PC-3 (cell line): ENCODE measurements at regions not wholly inside any gene's neighbourhood (a gene's known extent, or its start where the extent isn't known, plus 50 kb on each side); places are given as distances from the start of the nearest gene placed in this dataset.

Experiments
- ATAC-seq: fragments of 200-7000 bp; cut with Tn5 transposase; 2 replicates; pipeline ENCODE4 v1.9.1; 2020; ENCODE audit warnings: mild to moderate bottlenecking, moderate library complexity
- BruUV-seq: library from RNA; stranded (reverse); fragments of 400-500 nt; replicated peaks from 2 replicates; lab custom pipeline; 2021; lab: Mats Ljungman, UMichigan
- CTCF ChIA-PET: fragments of 300-600 bp; sonication (Branson Sonifier 250); formaldehyde crosslinking; loops from one replicate; lab custom pipeline; 2022; ENCODE audit warnings: antibody characterized with exemption; lab: Charles Lee
- POLR2A ChIA-PET: fragments of 300-600 bp; sonication (Branson Sonifier 250); formaldehyde crosslinking; loops from one replicate; lab custom pipeline; 2022; ENCODE audit warnings: antibody characterized with exemption; ENCODE audit not compliant: unreplicated experiment; lab: Charles Lee
- DNase-seq: peaks from one replicate; pipeline ENCODE4 v3.0.0-alpha.2; 2015
- H2AFZ ChIP-seq: fragments of 300-600 bp; sonication (generic); 2 replicates; pipeline ENCODE4 v1.6.0; 2016; ENCODE audit warnings: antibody characterized with exemption, low read length
- H3F3A ChIP-seq: fragments of 300-600 bp; sonication (generic); one replicate; pipeline ENCODE4 v1.6.0; 2017; ENCODE audit warnings: antibody characterized with exemption, low read length, control low read depth, mild to moderate bottlenecking; ENCODE audit not compliant: unreplicated experiment
- H3K27ac ChIP-seq: fragments of 300-600 bp; sonication (generic); 2 replicates; pipeline ENCODE4 v1.5.1; 2016; ENCODE audit warnings: mild to moderate bottlenecking, low read length
- H3K27me3 ChIP-seq: fragments of 300-600 bp; sonication (generic); 2 replicates; pipeline ENCODE4 v1.6.1; 2016; ENCODE audit warnings: low read length, mixed read lengths
- H3K36me3 ChIP-seq: fragments of 300-600 bp; sonication (generic); 2 replicates; pipeline ENCODE4 v1.6.1; 2016; ENCODE audit warnings: low read depth, mixed run types, low read length, mixed read lengths
- H3K4me1 ChIP-seq: fragments of 300-600 bp; sonication (generic); 2 replicates; pipeline ENCODE4 v1.5.1; 2016; ENCODE audit warnings: low read length; ENCODE audit not compliant: insufficient read depth
- H3K4me2 ChIP-seq: fragments of 300-600 bp; sonication (generic); 2 replicates; pipeline ENCODE4 v1.6.0; 2016; ENCODE audit warnings: low read length
- H3K4me3 ChIP-seq: fragments of 300-600 bp; sonication (generic); 2 replicates; pipeline ENCODE4 v1.5.1; 2016; ENCODE audit warnings: mild to moderate bottlenecking, low read length, mixed read lengths
- H3K79me2 ChIP-seq: fragments of 300-600 bp; sonication (generic); 2 replicates; pipeline ENCODE4 v1.6.1; 2017; ENCODE audit warnings: low read length, mixed read lengths
- H3K9ac ChIP-seq: fragments of 300-600 bp; sonication (generic); 2 replicates; pipeline ENCODE4 v1.6.0; 2016; ENCODE audit warnings: mild to moderate bottlenecking, low read length
- H3K9me2 ChIP-seq: fragments of 300-600 bp; sonication (generic); replicated peaks from 2 replicates; pipeline ENCODE4 v1.6.1; 2016; ENCODE audit warnings: mixed run types, low read length, mixed read lengths
- H3K9me3 ChIP-seq: fragments of 300-600 bp; sonication (generic); 2 replicates; pipeline ENCODE4 v1.6.1; 2016; ENCODE audit warnings: low read length, mixed read lengths
- H4K20me1 ChIP-seq: fragments of 300-600 bp; sonication (generic); 2 replicates; pipeline ENCODE4 v1.6.1; 2016; ENCODE audit warnings: low read length, mixed read lengths
- CTCF ChIP-seq: fragments of 300-600 bp; sonication (generic); conservative IDR thresholded peaks from 2 replicates; pipeline ENCODE4 v1.5.1; 2017; ENCODE audit warnings: antibody characterized with exemption, low read depth, mild to moderate bottlenecking, low read length
- EZH2 ChIP-seq: fragments of 300-600 bp; sonication (generic); IDR thresholded peaks from one replicate; pipeline ENCODE4 v1.6.1; 2017; ENCODE audit warnings: antibody characterized with exemption, mild to moderate bottlenecking, low read length; ENCODE audit not compliant: unreplicated experiment
- EZH2phosphoT487 ChIP-seq: fragments of 300-600 bp; sonication (generic); IDR thresholded peaks from 2 replicates; pipeline ENCODE4 v1.6.1; 2018; ENCODE audit warnings: mild to moderate bottlenecking, antibody characterized with exemption, low read length, borderline replicate concordance
- intact Hi-C: fragments of 100-400 bp; cut with micrococcal nuclease; formaldehyde crosslinking; loops from 2 replicates; pipeline ENCODE4 v1.9.0; 2023

GRCh38 chr2:242011516-242011915 lies 142.0 kb downstream of the RTP5 start:
- Histone ChIP-seq H3K9me3 (no peaks in the 10 kb centered on the region), H3K36me3 (no peaks in the 10 kb centered on the region), H3K4me1 (no peaks in the 10 kb centered on the region), H3F3A (no peaks in the 10 kb centered on the region), H2AFZ (no peak overlapping the region), H3K79me2 (no peaks in the 10 kb centered on the region), H4K20me1 (no peaks in the 10 kb centered on the region), H3K4me2 (no peak overlapping the region), H3K4me3 (no peak overlapping the region), H3K27ac (no peak overlapping the region), H3K27me3 (peaks cover 38% of the 10 kb centered on the region), H3K9me2 (no peaks in the 10 kb centered on the region), H3K9ac (no peak overlapping the region)
- TF ChIP-seq CTCF (no peak), EZH2 (no peak), EZH2phosphoT487 (no peak)
- CTCF ChIA-PET: no interaction called here
- intact Hi-C loops: no loop called here
- DNase-seq (no peak), ATAC-seq (no peak)
- POLR2A ChIA-PET: no interaction called here
- no TSS peak for BruUV-seq

- no peaks in the 10 kb centered on the region for H3K36me3 ChIP-seq
- H3K4me1 ChIP-seq: no peaks in the 10 kb centered on the region
- H3K9me3 ChIP-seq: no peaks in the 10 kb centered on the region
- DNase-seq (no peak), ATAC-seq (no peak)
- H3K9me2 ChIP-seq: no peaks in the 10 kb centered on the region
- H3K4me2 ChIP-seq: no peak overlapping the region
- no TSS peak for BruUV-seq
- intact Hi-C loops: no loop called here
- CTCF ChIA-PET: no interaction called here
- H2AFZ ChIP-seq: no peak overlapping the region
- no peaks in the 10 kb centered on the region for H3K79me2 ChIP-seq
- POLR2A ChIA-PET: no interaction called here
- H3K27me3 ChIP-seq: peaks cover 44% of the 10 kb centered on the region
- H4K20me1 ChIP-seq: no peaks in the 10 kb centered on the region
- TF ChIP-seq EZH2phosphoT487: no peak
- no peak for TF ChIP-seq CTCF
- TF ChIP-seq EZH2: no peak
- H3K9ac ChIP-seq: no peak overlapping the region
- H3F3A ChIP-seq: no peaks in the 10 kb centered on the region
- H3K4me3 ChIP-seq: no peak overlapping the region
- no peak overlapping the region for H3K27ac ChIP-seq
These were observed 142.6 kb downstream of the RTP5 start for GRCh38 chr2:242011991-242012764.
